Immature natural killer cell (primary cell): ENCODE measurements at regions not wholly inside any gene's neighbourhood (a gene's known extent, or its start where the extent isn't known, plus 50 kb on each side); places are given as distances from the start of the nearest gene placed in this dataset.

Experiments used
- DNase-seq, 3 donors: peaks; one replicate each; pipeline ENCODE4 v3.0.0; 2022; ENCODE audit warnings: mixed read lengths in 1 of 3
- H3K27ac Mint-ChIP-seq, 6 donors: one replicate each; pipeline ENCODE4 v1.8.0; 2020; ENCODE audit warnings: mixed read lengths in 6 of 6, mild to moderate bottlenecking in 5 of 6, inconsistent platforms in 4 of 6, moderate library complexity in 3 of 6
- H3K27me3 Mint-ChIP-seq, 3 donors: one replicate each; pipeline ENCODE4 v1.8.0; 2020 to 2021; ENCODE audit warnings: low read depth in 3 of 3, mild to moderate bottlenecking in 3 of 3, mixed read lengths in 3 of 3, moderate library complexity in 3 of 3, inconsistent platforms in 1 of 3
- H3K36me3 Mint-ChIP-seq, 3 donors: one replicate each; pipeline ENCODE4 v1.8.0; 2020; ENCODE audit warnings: mixed read lengths in 3 of 3, inconsistent platforms in 2 of 3, mild to moderate bottlenecking in 2 of 3
- H3K4me1 Mint-ChIP-seq, 2 donors: one replicate each; pipeline ENCODE4 v1.8.0; 2020; ENCODE audit warnings: inconsistent platforms in 2 of 2, mild to moderate bottlenecking in 2 of 2, mixed read lengths in 2 of 2, moderate library complexity in 1 of 2
- H3K4me3 Mint-ChIP-seq, 5 donors: one replicate each; pipeline ENCODE4 v1.8.0; 2020; ENCODE audit warnings: mild to moderate bottlenecking in 5 of 5, mixed read lengths in 5 of 5, inconsistent platforms in 3 of 5, moderate library complexity in 3 of 5
- H3K9me3 Mint-ChIP-seq, 6 donors: one replicate each; pipeline ENCODE4 v1.8.0; 2020; ENCODE audit warnings: mild to moderate bottlenecking in 6 of 6, mixed read lengths in 6 of 6, inconsistent platforms in 4 of 6, moderate library complexity in 3 of 6

DNA sequence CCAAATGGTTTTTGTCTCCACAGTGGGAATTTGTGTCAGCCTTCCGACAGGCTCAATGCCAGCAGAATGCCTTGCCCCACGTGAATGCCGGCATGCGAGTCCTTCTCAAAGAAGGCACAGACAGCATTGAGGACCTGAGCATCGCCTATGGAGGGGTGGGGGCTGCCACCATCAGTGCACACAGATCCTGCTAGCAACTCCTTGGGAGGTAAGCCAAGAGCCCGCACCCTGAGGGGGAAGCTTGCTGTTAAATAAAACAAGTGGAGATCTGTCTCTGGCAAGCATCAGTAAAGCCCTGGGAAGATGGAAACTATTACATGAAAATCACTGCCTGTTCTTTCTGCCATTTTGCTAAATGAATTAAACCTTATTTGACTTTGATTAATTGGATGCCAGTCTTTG is 67.5 kb upstream of the BZW1 start:
- DNase-seq, result no peak
- Mint-ChIP-seq H3K27ac (no peak overlapping the region), H3K27me3 (peaks cover 0 to 2% (median 1%) of the 10 kb centered on the region in 3 donors), H3K4me1 (no peaks in the 10 kb centered on the region), H3K36me3 (no peaks in the 10 kb centered on the region), H3K4me3 (no peak overlapping the region), H3K9me3 (no peaks in the 10 kb centered on the region)

DNA sequence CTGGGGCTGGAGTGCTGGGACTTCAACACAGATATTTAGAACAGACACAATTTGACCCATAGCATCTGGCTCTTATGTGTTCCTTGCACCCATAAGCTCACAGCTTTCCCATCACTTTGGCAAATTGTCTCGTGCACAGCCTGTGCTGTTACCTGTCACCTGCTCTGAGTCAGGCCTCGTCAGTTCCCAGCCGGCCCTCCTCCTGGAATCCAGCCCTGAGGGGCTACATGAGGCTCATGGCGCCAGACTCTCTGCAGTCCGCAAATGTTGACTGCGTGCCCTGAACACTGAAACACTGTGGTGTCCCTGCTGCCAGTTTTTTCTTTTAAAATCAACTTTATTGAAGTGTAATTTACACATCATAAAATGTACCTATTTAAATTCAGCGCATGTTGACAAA is 65.4 kb upstream of the BZW1 start:
- Mint-ChIP-seq H3K4me1 (no peaks in the 10 kb centered on the region), H3K36me3 (no peaks in the 10 kb centered on the region), H3K4me3 (no peak overlapping the region), H3K27me3 (peaks cover 0 to 2% (median 1%) of the 10 kb centered on the region in 3 donors), H3K27ac (no peak overlapping the region), H3K9me3 (no peaks in the 10 kb centered on the region)
- DNase-seq, result no peak

DNA sequence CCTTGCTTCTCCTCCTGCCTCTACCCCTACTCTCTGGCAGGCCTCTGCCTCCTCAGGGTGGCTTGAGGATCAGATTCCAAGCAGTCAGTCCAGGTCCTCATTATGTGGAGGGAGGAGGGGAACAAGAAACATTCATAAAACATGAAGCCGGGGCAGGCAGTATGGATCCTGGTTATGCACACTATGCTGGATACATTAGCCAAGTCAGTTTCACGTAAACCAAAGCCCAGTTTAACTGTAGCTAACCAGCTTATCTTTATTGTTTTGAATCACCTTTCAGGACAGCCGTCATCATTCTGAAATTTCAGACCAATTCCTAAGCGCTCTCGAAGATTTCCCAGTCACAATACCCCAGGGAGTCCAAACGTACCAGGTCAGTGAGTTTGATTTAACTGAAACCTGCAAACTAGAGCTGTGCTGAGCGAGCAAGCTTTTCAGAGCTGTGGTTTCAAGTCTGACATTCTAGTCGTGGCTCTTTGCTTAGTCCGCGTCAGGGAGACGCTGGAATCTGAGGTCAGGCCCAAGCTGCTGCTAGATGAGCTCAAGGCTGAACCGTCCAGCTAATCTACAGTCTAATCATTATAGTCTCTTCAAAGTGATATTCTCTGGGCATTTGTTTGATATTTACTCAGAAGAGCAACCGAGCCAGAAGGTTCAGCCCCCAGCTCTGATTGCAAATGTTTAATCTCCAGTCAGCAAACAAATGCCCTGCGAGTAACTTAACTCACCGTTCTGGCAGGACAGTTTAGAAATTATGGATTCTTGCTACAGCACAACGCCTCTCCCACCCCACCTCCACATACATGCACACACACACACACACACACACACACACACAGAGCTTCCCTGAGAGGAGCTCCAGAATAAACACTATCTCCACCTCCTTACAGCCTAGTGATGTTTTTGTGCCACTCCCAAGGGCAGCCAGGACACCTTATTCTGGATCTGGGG is 63.8 kb upstream of the BZW1 start:
- H3K9me3 Mint-ChIP-seq, result no peaks in the 10 kb centered on the region
- H3K36me3 Mint-ChIP-seq, result no peaks in the 10 kb centered on the region
- H3K27ac Mint-ChIP-seq, result peak overlapping the region in 1 of 6 donors; percentile 19

DNA sequence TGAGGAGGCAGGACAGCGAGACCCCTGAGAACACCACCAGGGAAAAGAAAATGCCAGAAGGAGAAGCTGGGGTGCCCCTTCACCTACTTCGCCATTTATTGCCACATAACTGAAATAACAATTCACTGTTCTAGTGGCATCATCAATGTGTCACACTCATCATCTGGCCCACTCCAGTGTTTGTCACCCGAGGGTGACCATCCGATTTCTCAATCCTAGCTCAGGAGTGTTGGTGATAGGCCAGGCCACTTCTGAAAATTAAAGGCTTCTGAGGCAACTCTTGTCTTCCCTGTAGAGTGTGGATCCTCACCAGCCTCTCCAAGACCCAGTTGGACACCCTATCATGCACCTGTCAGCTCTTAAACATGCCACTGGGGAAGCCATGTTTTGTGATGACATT is 62.9 kb upstream of the BZW1 start:
- H3K4me3 Mint-ChIP-seq, result no peak overlapping the region
- no peaks in the 10 kb centered on the region for H3K36me3 Mint-ChIP-seq
- H3K4me1 Mint-ChIP-seq, result no peaks in the 10 kb centered on the region
- H3K9me3 Mint-ChIP-seq, result no peaks in the 10 kb centered on the region
- no peak overlapping the region for H3K27ac Mint-ChIP-seq
- H3K27me3 Mint-ChIP-seq, result peaks cover 0 to 2% (median 1%) of the 10 kb centered on the region in 3 donors
- no peak for DNase-seq

More for the DNA sequence above, 63.8 kb upstream of the BZW1 start:
- Mint-ChIP-seq H3K4me1 (no peaks in the 10 kb centered on the region), H3K27me3 (peaks cover 0 to 2% (median 1%) of the 10 kb centered on the region in 3 donors), H3K4me3 (no peak overlapping the region)
- DNase-seq, result no peak

DNA sequence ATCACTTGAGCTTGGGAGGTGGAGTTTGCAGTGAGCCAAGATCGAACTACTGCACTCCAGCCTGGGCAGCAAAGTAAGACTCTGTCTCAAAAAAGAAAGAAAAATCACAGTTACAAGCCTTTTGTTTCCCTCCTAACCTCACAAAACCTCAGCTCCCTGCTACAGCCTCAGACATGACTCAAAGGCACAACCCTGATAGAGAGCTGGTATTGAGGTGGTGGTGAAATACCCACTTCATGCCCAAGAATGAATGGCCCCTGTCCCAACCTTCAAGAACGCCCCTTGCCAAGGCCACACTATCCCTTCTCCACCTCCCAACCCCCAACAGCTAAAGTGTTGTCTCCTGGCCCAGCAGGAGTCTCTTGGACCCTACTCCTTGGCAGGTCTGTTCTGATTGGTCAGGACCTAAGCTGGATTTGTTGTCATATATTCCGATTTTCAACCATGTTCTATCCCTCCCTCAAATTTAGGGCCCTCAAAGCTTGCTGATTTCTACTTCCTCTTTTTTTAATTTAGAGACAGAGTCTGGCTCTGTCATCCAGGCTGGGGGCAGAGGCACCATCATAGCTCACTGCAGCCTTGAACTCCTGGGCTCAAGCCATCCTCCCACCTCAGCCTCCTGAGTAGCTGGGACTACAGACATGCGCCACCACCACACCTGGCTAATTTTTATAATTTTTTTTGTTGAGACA is 61.9 kb upstream of the BZW1 start:
- H3K4me1 Mint-ChIP-seq, result no peaks in the 10 kb centered on the region
- H3K27me3 Mint-ChIP-seq, result peaks cover 0 to 7% (median 1%) of the 10 kb centered on the region in 3 donors
- no peaks in the 10 kb centered on the region for H3K9me3 Mint-ChIP-seq
- H3K27ac Mint-ChIP-seq, result no peak overlapping the region
- no peak overlapping the region for H3K4me3 Mint-ChIP-seq
- DNase-seq, result no peak
- no peaks in the 10 kb centered on the region for H3K36me3 Mint-ChIP-seq

DNA sequence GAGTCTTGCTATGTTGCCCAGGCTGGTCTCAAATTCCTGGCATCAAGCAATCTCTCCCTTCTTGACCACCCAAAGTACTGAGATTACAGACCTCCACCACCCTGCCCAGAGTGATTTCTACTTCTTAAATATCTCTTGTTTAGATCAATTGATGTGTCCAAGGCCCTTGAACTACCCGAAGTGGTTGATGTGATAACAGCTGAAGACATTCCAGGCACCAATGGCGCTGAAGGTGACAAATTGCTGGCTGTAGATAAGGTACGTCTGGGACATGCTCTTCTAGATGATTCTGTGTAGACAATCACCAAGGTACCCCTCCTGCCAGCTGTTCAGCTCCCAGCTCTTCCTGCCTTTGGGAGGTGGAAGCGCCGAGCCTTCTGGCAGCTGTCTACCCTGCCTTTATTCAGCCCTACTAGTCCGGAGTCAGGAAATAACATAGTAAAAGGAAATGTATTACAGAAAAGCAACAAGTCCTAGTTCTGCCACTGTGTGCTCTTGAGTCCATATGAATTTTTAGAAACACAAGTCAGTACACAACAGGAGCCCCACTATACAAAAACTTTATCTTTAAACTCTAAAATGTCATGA is 61.3 kb upstream of the BZW1 start:
- Mint-ChIP-seq H3K9me3 (no peaks in the 10 kb centered on the region), H3K27me3 (peaks cover 0 to 9% (median 1%) of the 10 kb centered on the region in 3 donors)

DNA sequence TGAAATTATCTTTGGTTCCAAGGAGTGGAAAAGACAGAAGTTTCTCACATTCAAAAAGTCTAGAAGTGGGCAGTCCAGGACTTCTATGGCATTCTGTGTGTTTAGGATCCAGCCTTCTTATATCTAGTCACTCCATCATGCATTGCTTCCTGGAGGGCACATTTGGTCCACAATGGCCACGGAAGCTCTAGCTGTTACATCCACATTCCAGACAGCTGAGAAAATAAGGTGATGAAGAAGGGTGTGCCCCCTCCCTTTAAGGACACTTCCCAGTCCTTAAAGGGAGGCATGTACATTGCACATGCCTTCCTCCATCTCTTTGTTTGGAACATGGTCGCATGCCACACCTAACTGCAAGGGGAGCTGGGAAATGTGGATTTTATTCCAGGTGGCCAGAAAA is 59.9 kb upstream of the BZW1 start:
- no peaks in the 10 kb centered on the region for H3K36me3 Mint-ChIP-seq
- no peak overlapping the region for H3K27ac Mint-ChIP-seq
- H3K27me3 Mint-ChIP-seq, result peaks cover 0 to 11% (median 4%) of the 10 kb centered on the region in 3 donors
- no peaks in the 10 kb centered on the region for H3K9me3 Mint-ChIP-seq
- H3K4me3 Mint-ChIP-seq, result no peak overlapping the region
- no peak for DNase-seq
- H3K4me1 Mint-ChIP-seq, result no peaks in the 10 kb centered on the region

More for the DNA sequence above, 61.3 kb upstream of the BZW1 start:
- H3K4me3 Mint-ChIP-seq, result no peak overlapping the region
- no peak overlapping the region for H3K27ac Mint-ChIP-seq
- no peaks in the 10 kb centered on the region for H3K4me1 Mint-ChIP-seq
- no peaks in the 10 kb centered on the region for H3K36me3 Mint-ChIP-seq
- DNase-seq, result no peak

DNA sequence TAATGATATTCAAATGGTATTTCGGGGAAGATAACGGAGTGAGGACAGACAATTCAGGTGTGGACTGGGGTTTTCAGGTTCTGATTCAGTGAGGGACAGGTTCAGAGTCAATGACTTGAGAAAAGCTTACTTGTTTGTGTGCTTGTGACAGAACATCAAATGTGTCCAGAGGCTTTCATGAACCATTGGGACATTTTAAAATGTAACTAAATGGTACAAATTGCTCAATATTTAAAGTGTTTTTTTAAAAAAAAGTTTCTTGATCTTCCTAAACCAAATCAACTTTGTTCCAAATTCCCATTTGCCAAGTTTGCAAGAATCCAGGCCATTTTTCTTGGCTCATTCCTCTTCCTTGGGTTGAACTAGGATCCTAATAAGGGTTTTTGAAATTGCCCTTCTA is 59.4 kb upstream of the BZW1 start:
- peaks cover 0 to 11% (median 2%) of the 10 kb centered on the region in 3 donors for H3K27me3 Mint-ChIP-seq
- H3K4me3 Mint-ChIP-seq, result no peak overlapping the region
- no peaks in the 10 kb centered on the region for H3K9me3 Mint-ChIP-seq
- no peak for DNase-seq
- H3K36me3 Mint-ChIP-seq, result no peaks in the 10 kb centered on the region
- no peak overlapping the region for H3K27ac Mint-ChIP-seq
- H3K4me1 Mint-ChIP-seq, result no peaks in the 10 kb centered on the region

DNA sequence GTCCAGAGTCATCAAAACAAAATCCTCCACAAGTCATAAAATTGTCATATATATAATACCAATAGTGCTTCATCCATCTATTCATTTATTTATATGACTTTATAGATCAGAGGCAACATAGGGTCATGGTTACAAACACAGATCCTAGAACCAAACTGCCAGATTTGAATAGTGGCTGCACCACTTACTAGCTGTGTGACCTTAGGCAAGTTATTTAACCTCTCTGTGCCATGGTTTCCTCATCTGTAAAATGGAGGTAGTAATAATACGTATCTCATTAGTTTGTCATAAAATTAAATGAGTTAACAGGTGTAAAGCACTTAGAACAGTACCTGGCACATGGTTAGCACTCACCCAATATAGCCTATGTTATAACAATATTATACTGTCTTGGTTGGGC is 58.9 kb upstream of the BZW1 start:
- no peak overlapping the region for H3K4me3 Mint-ChIP-seq
- no peaks in the 10 kb centered on the region for H3K36me3 Mint-ChIP-seq
- H3K9me3 Mint-ChIP-seq, result no peaks in the 10 kb centered on the region
- H3K27me3 Mint-ChIP-seq, result peaks cover 0 to 11% (median 2%) of the 10 kb centered on the region in 3 donors
- H3K4me1 Mint-ChIP-seq, result no peaks in the 10 kb centered on the region
- no peak for DNase-seq
- no peak overlapping the region for H3K27ac Mint-ChIP-seq

DNA sequence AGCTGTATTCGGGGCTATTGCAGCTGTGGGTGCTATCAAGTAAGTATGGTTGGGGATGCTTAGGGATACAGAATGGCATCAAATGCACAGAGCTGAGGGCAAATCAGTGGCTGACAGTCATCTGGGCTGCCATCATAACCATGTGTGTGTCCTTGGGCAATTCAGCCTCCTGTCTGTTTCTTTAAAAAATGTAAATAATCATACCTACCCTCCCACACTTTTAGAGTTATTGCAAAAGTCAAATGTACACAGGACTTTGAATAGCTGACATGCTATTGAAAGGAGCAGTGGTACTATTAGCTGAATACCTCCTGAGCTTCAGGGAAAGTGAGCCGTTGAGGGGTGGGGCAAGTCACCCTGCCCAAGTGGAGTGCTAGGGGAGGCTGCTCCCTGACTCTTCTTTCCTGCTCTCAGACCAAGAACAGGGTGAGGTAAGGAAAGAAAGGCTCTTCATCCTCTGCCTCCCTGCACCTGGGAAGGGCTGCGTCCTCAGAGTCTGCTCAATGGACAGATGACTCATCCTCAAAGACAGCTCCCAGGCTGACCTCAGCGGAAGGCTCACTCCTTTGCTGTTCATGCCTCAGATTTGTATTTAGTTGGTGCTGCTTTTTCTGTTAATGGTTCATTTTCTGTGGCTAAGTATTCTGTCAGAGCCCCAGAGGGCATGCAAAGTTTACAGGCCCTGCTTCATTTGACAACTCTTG is 54.9 kb upstream of the BZW1 start:
- no peak overlapping the region for H3K4me3 Mint-ChIP-seq
- no peaks in the 10 kb centered on the region for H3K36me3 Mint-ChIP-seq
- DNase-seq, result no peak
- H3K9me3 Mint-ChIP-seq, result no peaks in the 10 kb centered on the region
- no peak overlapping the region for H3K27ac Mint-ChIP-seq
- no peaks in the 10 kb centered on the region for H3K4me1 Mint-ChIP-seq
- H3K27me3 Mint-ChIP-seq, result peaks cover 0 to 9% (median 5%) of the 10 kb centered on the region in 3 donors

DNA sequence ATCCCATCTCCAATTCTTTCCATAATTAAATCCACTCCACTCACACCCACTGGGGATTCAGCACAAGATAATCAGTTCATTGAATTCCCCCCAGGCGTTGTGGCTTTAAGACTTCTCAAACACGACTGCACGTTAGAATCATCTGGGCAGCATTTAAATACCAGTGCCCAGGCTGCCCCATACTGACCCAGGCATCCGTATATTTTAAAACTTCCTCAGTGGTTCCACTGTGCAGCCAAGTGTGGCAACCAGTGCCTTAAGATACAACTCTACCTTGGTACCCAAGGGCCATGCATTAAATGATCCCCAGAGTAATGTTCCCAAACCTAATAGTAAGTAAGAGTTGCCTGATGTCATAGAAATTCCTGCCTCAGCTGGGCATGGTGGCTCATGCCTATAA is 54.3 kb upstream of the BZW1 start:
- no peak overlapping the region for H3K27ac Mint-ChIP-seq
- H3K36me3 Mint-ChIP-seq, result no peaks in the 10 kb centered on the region
- H3K4me1 Mint-ChIP-seq, result no peaks in the 10 kb centered on the region
- no peaks in the 10 kb centered on the region for H3K9me3 Mint-ChIP-seq
- DNase-seq, result no peak
- H3K4me3 Mint-ChIP-seq, result no peak overlapping the region
- peaks cover 0 to 9% (median 5%) of the 10 kb centered on the region in 3 donors for H3K27me3 Mint-ChIP-seq

DNA sequence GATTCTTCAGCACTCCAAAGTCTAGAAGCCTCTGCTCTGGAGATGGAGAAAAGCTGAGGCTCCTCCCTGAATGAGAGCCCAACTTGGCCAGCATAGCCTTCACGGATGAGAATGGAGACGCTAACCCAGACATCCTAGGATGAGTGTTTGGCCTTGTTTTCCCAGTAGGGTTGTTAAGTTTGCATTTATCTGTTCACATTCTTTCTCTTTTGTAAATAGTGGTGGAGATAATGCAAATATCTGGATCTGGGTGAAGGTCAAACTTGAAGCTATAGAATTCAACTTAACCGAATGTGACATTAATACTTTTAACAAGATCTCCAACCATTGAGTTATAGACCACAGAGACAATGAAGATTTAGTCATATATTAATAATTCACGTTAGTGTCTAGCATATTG is 53.4 kb upstream of the BZW1 start:
- Mint-ChIP-seq H3K27me3 (peaks cover 0 to 9% (median 6%) of the 10 kb centered on the region in 3 donors), H3K4me3 (no peak overlapping the region), H3K36me3 (no peaks in the 10 kb centered on the region), H3K27ac (no peak overlapping the region), H3K9me3 (no peaks in the 10 kb centered on the region), H3K4me1 (no peaks in the 10 kb centered on the region)
- no peak for DNase-seq

DNA sequence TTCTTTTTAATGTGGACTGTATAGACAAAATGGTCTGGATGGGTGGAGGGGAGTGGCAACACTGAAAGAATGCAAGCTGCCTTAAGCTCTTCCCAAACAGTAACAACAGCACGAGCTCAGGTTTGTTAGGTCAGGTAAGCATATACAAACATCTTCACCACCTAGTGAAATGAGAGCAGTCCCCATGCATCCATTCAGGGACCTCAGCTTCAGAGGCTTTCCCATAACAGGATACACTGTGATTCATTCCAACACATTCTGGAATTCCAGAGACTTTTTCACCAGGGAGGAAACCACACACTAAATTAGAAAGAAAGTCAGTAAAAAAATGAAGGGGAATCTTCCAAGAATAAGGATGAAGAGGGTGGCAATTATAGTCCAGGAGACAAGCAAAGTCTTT is 50.4 kb upstream of the BZW1 start:
- Mint-ChIP-seq H3K36me3 (no peaks in the 10 kb centered on the region), H3K9me3 (no peaks in the 10 kb centered on the region), H3K4me3 (no peak overlapping the region), H3K27ac (no peak overlapping the region), H3K27me3 (peaks cover 0 to 6% (median 0%) of the 10 kb centered on the region in 3 donors), H3K4me1 (no peaks in the 10 kb centered on the region)
- no peak for DNase-seq
